ENCODE measurements at regions not wholly inside any gene's neighbourhood (a gene's known extent, or its start where the extent isn't known, plus 50 kb on each side); places are given as distances from the start of the nearest gene placed in this dataset.

DNA sequence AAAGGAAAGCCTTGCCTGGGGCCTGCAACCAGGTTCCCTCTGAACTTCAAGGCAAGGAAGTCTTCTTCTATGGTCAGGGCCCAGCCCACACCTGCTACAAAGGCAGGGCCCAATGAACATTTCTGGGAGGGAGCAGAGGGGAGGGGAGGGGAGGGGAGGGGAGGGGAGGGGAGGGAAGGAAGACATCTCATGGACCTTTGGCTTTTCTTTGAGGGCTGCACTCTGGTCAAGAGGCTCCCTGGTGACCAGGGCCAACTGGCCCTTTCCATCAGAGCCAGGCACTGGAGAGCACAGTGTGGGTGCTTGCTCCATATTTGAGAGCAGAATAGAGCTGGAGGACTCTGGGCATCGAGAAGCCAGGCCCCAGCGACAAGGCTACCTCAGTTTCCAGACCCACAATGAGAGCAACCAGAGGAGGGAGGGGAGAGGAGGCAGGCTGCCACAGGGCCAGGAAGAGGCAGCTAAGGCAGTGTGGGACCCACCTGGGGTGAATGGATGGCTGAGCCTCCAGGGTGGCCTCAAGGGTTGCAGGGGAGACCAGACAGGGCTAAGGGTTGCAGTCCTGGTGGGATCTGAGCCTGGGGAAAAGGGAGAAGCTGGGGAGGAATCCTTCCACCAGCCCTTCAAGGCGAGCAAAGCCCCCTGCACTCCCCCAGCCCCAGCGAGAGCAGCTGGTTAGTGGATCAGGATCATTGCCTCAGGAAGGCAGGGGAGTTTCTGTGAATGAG lies 84.8 kb downstream of the MRPL14 start:
- H3K27me3 ChIP-seq: no peaks in the 10 kb centered on the region
- 89% methylated on average over 3 of the region's 4 CpGs; no CpG with 5 or more reads in 1 of the 2 donors for WGBS, 2 donors
- H3K36me3 ChIP-seq: no peaks in the 10 kb centered on the region
- intact Hi-C loops (cut with DNase I): no loop called here
- H3K4me1 ChIP-seq: peaks cover 15 to 59% (median 29%) of the 10 kb centered on the region in 3 donors
- H3K4me3 ChIP-seq: no peak overlapping the region
- H3K9me3 ChIP-seq: no peaks in the 10 kb centered on the region
- TF ChIP-seq, protein P1, sequence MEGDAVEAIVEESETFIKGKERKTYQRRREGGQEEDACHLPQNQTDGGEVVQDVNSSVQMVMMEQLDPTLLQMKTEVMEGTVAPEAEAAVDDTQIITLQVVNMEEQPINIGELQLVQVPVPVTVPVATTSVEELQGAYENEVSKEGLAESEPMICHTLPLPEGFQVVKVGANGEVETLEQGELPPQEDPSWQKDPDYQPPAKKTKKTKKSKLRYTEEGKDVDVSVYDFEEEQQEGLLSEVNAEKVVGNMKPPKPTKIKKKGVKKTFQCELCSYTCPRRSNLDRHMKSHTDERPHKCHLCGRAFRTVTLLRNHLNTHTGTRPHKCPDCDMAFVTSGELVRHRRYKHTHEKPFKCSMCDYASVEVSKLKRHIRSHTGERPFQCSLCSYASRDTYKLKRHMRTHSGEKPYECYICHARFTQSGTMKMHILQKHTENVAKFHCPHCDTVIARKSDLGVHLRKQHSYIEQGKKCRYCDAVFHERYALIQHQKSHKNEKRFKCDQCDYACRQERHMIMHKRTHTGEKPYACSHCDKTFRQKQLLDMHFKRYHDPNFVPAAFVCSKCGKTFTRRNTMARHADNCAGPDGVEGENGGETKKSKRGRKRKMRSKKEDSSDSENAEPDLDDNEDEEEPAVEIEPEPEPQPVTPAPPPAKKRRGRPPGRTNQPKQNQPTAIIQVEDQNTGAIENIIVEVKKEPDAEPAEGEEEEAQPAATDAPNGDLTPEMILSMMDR (IDR thresholded peaks at IDR 0.05): no peak
- no peak for TF ChIP-seq POLR2A (IDR thresholded peaks at IDR 0.05)
- DNase-seq: no peak
- H3K27ac ChIP-seq: peak overlapping the region; percentile 1 to 49 (median 42)

- intact Hi-C loops (cut with DNase I): no loop called here
- H3K36me3 ChIP-seq: no peaks in the 10 kb centered on the region
- H3K4me1 ChIP-seq: peaks cover 15 to 51% (median 28%) of the 10 kb centered on the region in 3 donors
- H3K4me3 ChIP-seq: no peak overlapping the region
- peak overlapping the region in 3 of 4 donors; percentile 44 to 49 (median 45) for H3K27ac ChIP-seq
- H3K27me3 ChIP-seq: no peaks in the 10 kb centered on the region
- H3K9me3 ChIP-seq: no peaks in the 10 kb centered on the region
- no peak for TF ChIP-seq POLR2A (IDR thresholded peaks at IDR 0.05)
- TF ChIP-seq, protein P1 (IDR thresholded peaks at IDR 0.05): no peak
- 20 to 44% methylated on average over 9 to 10 of the region's 10 CpGs for WGBS, 2 donors
- no peak for DNase-seq
Observed at GRCh38 chr6:44041461-44042260, 85.6 kb downstream of the MRPL14 start.

GRCh38 chr6:44040786-44041185 lies 86.5 kb downstream of the MRPL14 start:
- DNase-seq: no peak
- Histone ChIP-seq H3K36me3 (no peaks in the 10 kb centered on the region), H3K9me3 (no peaks in the 10 kb centered on the region), H3K27me3 (no peaks in the 10 kb centered on the region), H3K27ac (no peak overlapping the region), H3K4me3 (no peak overlapping the region), H3K4me1 (peaks cover 15 to 43% (median 27%) of the 10 kb centered on the region in 3 donors)
- TF ChIP-seq, protein P1 (IDR thresholded peaks at IDR 0.05): no peak
- no peak for TF ChIP-seq POLR2A (IDR thresholded peaks at IDR 0.05)
- intact Hi-C loops (cut with DNase I): no loop called here
- 84 to 92% methylated on average over 3 of the region's 4 CpGs for WGBS, 2 donors

- Histone ChIP-seq H3K4me1 (peaks cover 15 to 39% (median 21%) of the 10 kb centered on the region in 3 donors), H3K27me3 (no peaks in the 10 kb centered on the region), H3K9me3 (no peaks in the 10 kb centered on the region), H3K4me3 (no peak overlapping the region), H3K36me3 (no peaks in the 10 kb centered on the region), H3K27ac (no peak overlapping the region)
- 66 to 90% methylated on average over 5 to 7 of the region's 7 CpGs for WGBS, 2 donors
- intact Hi-C loops (cut with DNase I): no loop called here
- no peak for DNase-seq
- TF ChIP-seq, protein P1 (IDR thresholded peaks at IDR 0.05): no peak
- TF ChIP-seq POLR2A (IDR thresholded peaks at IDR 0.05): no peak
Observed at GRCh38 chr6:44039839-44040350, 87.4 kb downstream of the MRPL14 start.

Measured in esophagus squamous epithelium (tissue), 5 donors.